Gastrocnemius medialis (tissue), 4 donors: ENCODE measurements at regions not wholly inside any gene's neighbourhood (a gene's known extent, or its start where the extent isn't known, plus 50 kb on each side); places are given as distances from the start of the nearest gene placed in this dataset.

ENCODE experiments used
- ATAC-seq, 2 donors: fragments of 150-250 bp; one replicate each; pipeline ENCODE4 v1.9.1; 2016
- DNase-seq, 2 donors: peaks; one replicate each; pipeline ENCODE4 v3.0.0-alpha.2; 2019
- H3K27ac ChIP-seq, 4 donors: fragments of 200-600 bp; sonication (generic); 1 replicate in 1 of 4; 2 replicates in 3 of 4; pipeline ENCODE4 v1.5.1; 2016 to 2018; ENCODE audit warnings: mild to moderate bottlenecking in 2 of 4, moderate library complexity in 1 of 4
- H3K27me3 ChIP-seq, 3 donors: fragments of 200-600 bp; sonication (generic) in 2 of 3; 1 replicate in 1 of 3; 2 replicates in 2 of 3; pipeline versions ENCODE4 v1.5.1 to v1.6.0; 2016 to 2019; ENCODE audit warnings: mild to moderate bottlenecking in 1 of 3, moderate library complexity in 1 of 3
- H3K36me3 ChIP-seq, 2 donors: fragments of 200-600 bp; sonication (generic) in 1 of 2; one replicate each; pipeline ENCODE4 v1.5.1; 2017 to 2018
- H3K4me1 ChIP-seq, 2 donors: fragments of 200-600 bp; sonication (generic) in 1 of 2; one replicate each; pipeline ENCODE4 v1.5.1; 2016 to 2017; ENCODE audit warnings: mild to moderate bottlenecking in 2 of 2
- H3K4me3 ChIP-seq, 4 donors: fragments of 200-600 bp; sonication (generic) in 3 of 4; 1 replicate in 1 of 4; 2 replicates in 3 of 4; pipeline ENCODE4 v1.5.1; 2016 to 2019; ENCODE audit warnings: mild to moderate bottlenecking in 2 of 4
- H3K9me3 ChIP-seq, 3 donors: fragments of 200-600 bp; sonication (generic) in 2 of 3; 1 replicate in 1 of 3; 2 replicates in 2 of 3; pipeline ENCODE4 v1.5.1; 2016 to 2019
- CTCF ChIP-seq, 5 experiments: fragments of 450-650 bp in 3 of 5; fragments of 200-600 bp in 2 of 5; sonication (generic) in 2 of 5; IDR thresholded peaks in 4 of 5; conservative IDR thresholded peaks in 1 of 5; 1 replicate in 4 of 5; 2 replicates in 1 of 5; pipeline ENCODE4 v1.5.1; 2016 to 2019; ENCODE audit warnings: antibody characterized with exemption in 5 of 5, mild to moderate bottlenecking in 3 of 5, moderate library complexity in 3 of 5
- POLR2A ChIP-seq, 2 donors: fragments of 450-650 bp; IDR thresholded peaks; one replicate each; pipeline ENCODE4 v1.6.1; 2017; ENCODE audit warnings: antibody characterized with exemption in 2 of 2, mild to moderate bottlenecking in 2 of 2, moderate library complexity in 2 of 2
- in situ Hi-C, 4 donors: fragments of 200-750 bp; cut with MboI; loops; one replicate each; pipeline versions ENCODE4 v1.15.0 to v1.8.0; 2017; ENCODE audit warnings: low sequenced_read_pairs in 4 of 4
- intact Hi-C: fragments of 100-400 bp; cut with DNase I; formaldehyde crosslinking; loops from one replicate; pipeline ENCODE4 v1.15.1; 2023; ENCODE audit warnings: low total_unique reads

- TF ChIP-seq CTCF (IDR thresholded peaks at IDR 0.05 in 4 of 5, conservative IDR thresholded peaks at IDR 0.05 in 1 of 5) (no peak), POLR2A (IDR thresholded peaks at IDR 0.05) (no peak)
- Histone ChIP-seq H3K4me3 (no peak overlapping the region), H3K36me3 (no peaks in the 10 kb centered on the region), H3K27me3 (no peaks in the 10 kb centered on the region), H3K4me1 (no peaks in the 10 kb centered on the region), H3K9me3 (no peaks in the 10 kb centered on the region), H3K27ac (no peak overlapping the region)
- in situ Hi-C loops, result no loop called here
- intact Hi-C loops, result no loop called here
- ATAC-seq (no peak), DNase-seq (no peak)
Measured at GRCh38 chr13:76414320-76414719, 471.9 kb downstream of the KCTD12 start.

- ATAC-seq, result no peak
- Histone ChIP-seq H3K36me3 (no peaks in the 10 kb centered on the region), H3K9me3 (no peaks in the 10 kb centered on the region), H3K27me3 (no peaks in the 10 kb centered on the region), H3K4me3 (no peak overlapping the region), H3K27ac (no peak overlapping the region), H3K4me1 (no peaks in the 10 kb centered on the region)
- TF ChIP-seq POLR2A (IDR thresholded peaks at IDR 0.05) (no peak), CTCF (IDR thresholded peaks at IDR 0.05 in 4 of 5, conservative IDR thresholded peaks at IDR 0.05 in 1 of 5) (no peak)
- intact Hi-C loops (no loop called here), in situ Hi-C loops (no loop called here)
- DNase-seq, result no peak
Measured at GRCh38 chr13:76406243-76406642, 480.0 kb downstream of the KCTD12 start.

- intact Hi-C loops (no loop called here), in situ Hi-C loops (no loop called here)
- H3K36me3 ChIP-seq, result no peaks in the 10 kb centered on the region
- no peaks in the 10 kb centered on the region for H3K9me3 ChIP-seq
- H3K4me3 ChIP-seq, result no peak overlapping the region
- H3K27ac ChIP-seq, result no peak overlapping the region
- no peaks in the 10 kb centered on the region for H3K27me3 ChIP-seq
- DNase-seq (no peak), ATAC-seq (no peak)
- H3K4me1 ChIP-seq, result no peaks in the 10 kb centered on the region
- no peak for TF ChIP-seq CTCF (IDR thresholded peaks at IDR 0.05 in 4 of 5, conservative IDR thresholded peaks at IDR 0.05 in 1 of 5)
- TF ChIP-seq POLR2A (IDR thresholded peaks at IDR 0.05), result no peak
Measured at GRCh38 chr13:76398425-76398824, 487.8 kb downstream of the KCTD12 start.

- intact Hi-C loops (no loop called here), in situ Hi-C loops (no loop called here)
- TF ChIP-seq POLR2A (IDR thresholded peaks at IDR 0.05), result no peak
- TF ChIP-seq CTCF (IDR thresholded peaks at IDR 0.05 in 4 of 5, conservative IDR thresholded peaks at IDR 0.05 in 1 of 5), result no peak
- Histone ChIP-seq H3K9me3 (no peaks in the 10 kb centered on the region), H3K27ac (no peak overlapping the region), H3K4me1 (no peaks in the 10 kb centered on the region), H3K36me3 (no peaks in the 10 kb centered on the region), H3K4me3 (no peak overlapping the region), H3K27me3 (no peaks in the 10 kb centered on the region)
- DNase-seq (no peak), ATAC-seq (no peak)
Measured at GRCh38 chr13:76397413-76397812, 488.8 kb downstream of the KCTD12 start.

DNA sequence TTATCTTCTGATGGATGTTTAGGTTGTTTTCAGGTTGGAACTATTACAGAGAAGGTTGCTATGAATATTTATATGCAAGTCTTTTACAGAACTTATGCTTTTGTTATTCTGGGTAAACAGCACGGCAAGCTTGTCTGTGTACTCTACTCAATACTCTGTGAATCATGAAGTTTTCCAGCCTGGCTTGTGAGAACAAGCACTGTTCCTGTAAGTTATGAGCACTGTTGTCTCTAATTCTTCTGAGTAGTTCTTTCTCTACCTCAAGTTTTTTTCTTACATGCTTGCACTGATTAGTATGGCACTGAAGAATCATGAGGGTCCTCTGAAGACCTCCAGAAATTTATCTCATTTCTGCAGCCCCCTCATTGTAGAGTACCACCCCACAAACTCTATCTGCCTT lies 496.9 kb downstream of the KCTD12 start:
- Histone ChIP-seq H3K27me3 (no peaks in the 10 kb centered on the region), H3K27ac (no peak overlapping the region), H3K4me3 (no peak overlapping the region), H3K36me3 (no peaks in the 10 kb centered on the region), H3K4me1 (no peaks in the 10 kb centered on the region), H3K9me3 (no peaks in the 10 kb centered on the region)
- TF ChIP-seq POLR2A (IDR thresholded peaks at IDR 0.05) (no peak), CTCF (IDR thresholded peaks at IDR 0.05 in 4 of 5, conservative IDR thresholded peaks at IDR 0.05 in 1 of 5) (no peak)
- in situ Hi-C loops (no loop called here), intact Hi-C loops (no loop called here)
- DNase-seq, result no peak
- ATAC-seq, result no peak
